Suprapubic skin (tissue), 4 donors: ENCODE measurements at regions not wholly inside any gene's neighbourhood (a gene's known extent, or its start where the extent isn't known, plus 50 kb on each side); places are given as distances from the start of the nearest gene placed in this dataset.

Experiments used
- CTCF ChIP-seq, 2 donors: fragments of 200-600 bp in 1 of 2; fragments of 450-650 bp in 1 of 2; sonication (generic) in 1 of 2; IDR thresholded peaks; one replicate each; pipeline ENCODE4 v1.5.1; 2016 to 2019; ENCODE audit warnings: antibody characterized with exemption in 2 of 2, mild to moderate bottlenecking in 1 of 2, moderate library complexity in 1 of 2
- EP300 ChIP-seq: sonication (generic); formaldehyde crosslinking; IDR thresholded peaks from one replicate; pipeline ENCODE4 v1.6.1; 2017; ENCODE audit warnings: antibody characterized with exemption
- POLR2A ChIP-seq, 2 donors: fragments of 450-650 bp; IDR thresholded peaks; one replicate each; pipeline ENCODE4 v1.6.1; 2017; ENCODE audit warnings: antibody characterized with exemption in 2 of 2, mild to moderate bottlenecking in 2 of 2, moderate library complexity in 2 of 2
- POLR2AphosphoS5 ChIP-seq, 3 donors: sonication (generic); formaldehyde crosslinking; IDR thresholded peaks; one replicate each; pipeline ENCODE4 v1.6.1; 2017; ENCODE audit warnings: antibody characterized with exemption in 3 of 3

DNA sequence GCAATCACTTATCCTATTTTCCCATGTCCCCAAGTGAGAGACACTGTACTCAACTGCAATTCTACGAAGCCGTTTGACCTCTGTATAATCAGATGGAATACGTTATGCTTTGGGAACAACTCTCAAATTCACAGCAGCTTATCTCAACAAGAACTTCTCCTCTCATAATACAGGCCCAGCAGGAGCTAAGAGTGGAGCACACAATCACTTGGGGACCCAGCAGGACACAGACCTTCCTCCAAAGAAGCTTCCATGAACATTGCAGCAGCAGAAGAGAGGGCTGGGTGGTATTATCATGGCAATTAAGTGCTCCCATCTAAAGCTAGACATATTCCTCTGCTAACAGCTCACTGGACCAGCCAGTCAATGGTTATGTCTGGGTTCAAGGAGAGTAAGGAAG, 428.3 kb upstream of the MIR17HG start:
- TF ChIP-seq CTCF (IDR thresholded peaks at IDR 0.05) (no peak), POLR2A (IDR thresholded peaks at IDR 0.05) (no peak), EP300 (no peak), POLR2AphosphoS5 (IDR thresholded peaks at IDR 0.05) (no peak)
